Stimulated activated memory B cell treated with anti-CD40 and anti-IgM and Interleukin-4, amounts not matched to agents 10 μg/mL and 1 μg/mL and 100 μg/mL, for 72 hours (primary cell): ENCODE measurements at regions not wholly inside any gene's neighbourhood (a gene's known extent, or its start where the extent isn't known, plus 50 kb on each side); places are given as distances from the start of the nearest gene placed in this dataset.

Source experiments
- ATAC-seq: fragments of 150-1000 bp; cut with Tn5 transposase; 2 replicates; pipeline ENCODE4 v1.10.0; 2021
- H3K27ac Mint-ChIP-seq: one replicate; pipeline ENCODE4 v1.8.0; 2022; ENCODE audit warnings: mild to moderate bottlenecking, mixed read lengths
- H3K27me3 Mint-ChIP-seq: one replicate; pipeline ENCODE4 v1.8.0; 2022; ENCODE audit warnings: mixed read lengths
- H3K36me3 Mint-ChIP-seq: one replicate; pipeline ENCODE4 v1.8.0; 2022; ENCODE audit warnings: mixed read lengths
- H3K4me1 Mint-ChIP-seq: one replicate; pipeline ENCODE4 v1.8.0; 2022; ENCODE audit warnings: mixed read lengths
- H3K4me3 Mint-ChIP-seq: one replicate; pipeline ENCODE4 v1.8.0; 2022; ENCODE audit warnings: mild to moderate bottlenecking, moderate library complexity, mixed read lengths
- H3K9me3 Mint-ChIP-seq: one replicate; pipeline ENCODE4 v1.8.0; 2022; ENCODE audit warnings: mixed read lengths

GRCh38 chr1:30043256-30043655 lies 680.1 kb downstream of the MATN1 start:
- Mint-ChIP-seq H3K27ac (no peak overlapping the region), H3K36me3 (no peaks in the 10 kb centered on the region), H3K9me3 (peaks cover 7% of the 10 kb centered on the region), H3K4me1 (no peaks in the 10 kb centered on the region), H3K27me3 (peaks cover 29% of the 10 kb centered on the region), H3K4me3 (no peak overlapping the region)
- no peak for ATAC-seq

- Mint-ChIP-seq H3K4me3 (no peak overlapping the region), H3K4me1 (no peaks in the 10 kb centered on the region), H3K36me3 (no peaks in the 10 kb centered on the region), H3K9me3 (peaks cover 7% of the 10 kb centered on the region), H3K27ac (no peak overlapping the region), H3K27me3 (peaks cover 32% of the 10 kb centered on the region)
- ATAC-seq: no peak
Observed at GRCh38 chr1:30042438-30043147, 680.8 kb downstream of the MATN1 start.

GRCh38 chr1:30041741-30042437 lies 681.5 kb downstream of the MATN1 start:
- H3K27ac Mint-ChIP-seq: no peak overlapping the region
- no peak for ATAC-seq
- H3K4me3 Mint-ChIP-seq: no peak overlapping the region
- no peaks in the 10 kb centered on the region for H3K36me3 Mint-ChIP-seq
- H3K9me3 Mint-ChIP-seq: peaks cover 7% of the 10 kb centered on the region
- H3K4me1 Mint-ChIP-seq: no peaks in the 10 kb centered on the region
- peaks cover 32% of the 10 kb centered on the region for H3K27me3 Mint-ChIP-seq

- no peak for ATAC-seq
- Mint-ChIP-seq H3K27ac (no peak overlapping the region), H3K4me1 (no peaks in the 10 kb centered on the region), H3K9me3 (peaks cover 7% of the 10 kb centered on the region), H3K4me3 (no peak overlapping the region), H3K36me3 (no peaks in the 10 kb centered on the region), H3K27me3 (peaks cover 31% of the 10 kb centered on the region)
Observed at GRCh38 chr1:30040081-30041019, 683.0 kb downstream of the MATN1 start.

GRCh38 chr1:30039354-30040080 lies 683.9 kb downstream of the MATN1 start:
- Mint-ChIP-seq H3K4me1 (no peaks in the 10 kb centered on the region), H3K4me3 (no peak overlapping the region), H3K9me3 (peaks cover 7% of the 10 kb centered on the region), H3K27ac (no peak overlapping the region), H3K36me3 (no peaks in the 10 kb centered on the region), H3K27me3 (peaks cover 22% of the 10 kb centered on the region)
- no peak for ATAC-seq

- Mint-ChIP-seq H3K36me3 (no peaks in the 10 kb centered on the region), H3K27ac (no peak overlapping the region), H3K4me1 (no peaks in the 10 kb centered on the region), H3K9me3 (peaks cover 2% of the 10 kb centered on the region), H3K27me3 (peaks cover 22% of the 10 kb centered on the region), H3K4me3 (no peak overlapping the region)
- no peak for ATAC-seq
Observed at GRCh38 chr1:30038134-30039025, 685.0 kb downstream of the MATN1 start.

- no peak overlapping the region for H3K4me3 Mint-ChIP-seq
- peaks cover 3% of the 10 kb centered on the region for H3K9me3 Mint-ChIP-seq
- H3K27me3 Mint-ChIP-seq: peaks cover 22% of the 10 kb centered on the region
- no peaks in the 10 kb centered on the region for H3K36me3 Mint-ChIP-seq
- no peaks in the 10 kb centered on the region for H3K4me1 Mint-ChIP-seq
- no peak overlapping the region for H3K27ac Mint-ChIP-seq
- no peak for ATAC-seq
Observed at GRCh38 chr1:30037251-30038118, 685.9 kb downstream of the MATN1 start.

GRCh38 chr1:30036666-30037065 lies 686.7 kb downstream of the MATN1 start:
- H3K4me3 Mint-ChIP-seq: no peak overlapping the region

GRCh38 chr1:30036229-30036547 lies 687.2 kb downstream of the MATN1 start:
- ATAC-seq: no peak
- H3K27me3 Mint-ChIP-seq: peaks cover 22% of the 10 kb centered on the region
- peaks cover 6% of the 10 kb centered on the region for H3K9me3 Mint-ChIP-seq
- no peak overlapping the region for H3K4me3 Mint-ChIP-seq
- H3K4me1 Mint-ChIP-seq: no peaks in the 10 kb centered on the region
- H3K27ac Mint-ChIP-seq: no peak overlapping the region
- H3K36me3 Mint-ChIP-seq: no peaks in the 10 kb centered on the region

More at GRCh38 chr1:30036666-30037065, 686.7 kb downstream of the MATN1 start:
- H3K4me1 Mint-ChIP-seq: no peaks in the 10 kb centered on the region
- H3K36me3 Mint-ChIP-seq: no peaks in the 10 kb centered on the region
- H3K27ac Mint-ChIP-seq: no peak overlapping the region
- peaks cover 22% of the 10 kb centered on the region for H3K27me3 Mint-ChIP-seq
- ATAC-seq: no peak
- peaks cover 6% of the 10 kb centered on the region for H3K9me3 Mint-ChIP-seq

GRCh38 chr1:30035522-30036228 lies 687.7 kb downstream of the MATN1 start:
- Mint-ChIP-seq H3K27ac (no peak overlapping the region), H3K9me3 (peaks cover 6% of the 10 kb centered on the region), H3K27me3 (peaks cover 22% of the 10 kb centered on the region), H3K36me3 (no peaks in the 10 kb centered on the region), H3K4me1 (no peaks in the 10 kb centered on the region), H3K4me3 (no peak overlapping the region)
- ATAC-seq: no peak

GRCh38 chr1:30034627-30035521 lies 688.5 kb downstream of the MATN1 start:
- Mint-ChIP-seq H3K9me3 (peaks cover 6% of the 10 kb centered on the region), H3K36me3 (no peaks in the 10 kb centered on the region), H3K27ac (no peak overlapping the region), H3K27me3 (peaks cover 16% of the 10 kb centered on the region), H3K4me3 (no peak overlapping the region), H3K4me1 (no peaks in the 10 kb centered on the region)
- peak; percentile 37 for ATAC-seq

GRCh38 chr1:30034105-30034626 lies 689.2 kb downstream of the MATN1 start:
- Mint-ChIP-seq H3K36me3 (no peaks in the 10 kb centered on the region), H3K4me3 (no peak overlapping the region)

More at GRCh38 chr1:30034105-30034626, 689.2 kb downstream of the MATN1 start:
- Mint-ChIP-seq H3K27ac (no peak overlapping the region), H3K4me1 (no peaks in the 10 kb centered on the region), H3K9me3 (peaks cover 6% of the 10 kb centered on the region), H3K27me3 (peaks cover 10% of the 10 kb centered on the region)
- ATAC-seq: no peak
